GM12878 (cell line): ENCODE measurements at regions not wholly inside any gene's neighbourhood (a gene's known extent, or its start where the extent isn't known, plus 50 kb on each side); places are given as distances from the start of the nearest gene placed in this dataset.

ENCODE experiments used
- ATAC-seq: fragments of 200-7000 bp; cut with Tn5 transposase; 3 replicates; pipeline ENCODE4 v1.9.1; 2020; ENCODE audit warnings: mild to moderate bottlenecking, moderate library complexity
- BruUV-seq: library from RNA; stranded (reverse); fragments of 400-500 nt; replicated peaks from 2 replicates; lab custom pipeline; 2021; lab: Mats Ljungman, UMichigan
- CTCF ChIA-PET: fragments of 300-600 bp; sonication (Branson Sonifier 250); formaldehyde crosslinking; extraction: SDS; loops from one replicate; lab custom pipeline; 2021; ENCODE audit warnings: inconsistent platforms; lab: Yijun Ruan, JAX
- POLR2A ChIA-PET: fragments of 350-600 bp; formaldehyde crosslinking; extraction: SDS; loops from one replicate; lab custom pipeline; 2021; ENCODE audit warnings: inconsistent platforms; lab: Charles Lee
- RAD21 ChIA-PET: fragments of 300-600 bp; sonication (Branson Sonifier 250); formaldehyde crosslinking; loops from one replicate; lab custom pipeline; 2023; ENCODE audit warnings: antibody characterized with exemption; ENCODE audit not compliant: unreplicated experiment; lab: Charles Lee
- SMC1A ChIA-PET: fragments of 300-600 bp; sonication (Branson Sonifier 250); formaldehyde crosslinking; loops from one replicate; lab custom pipeline; 2023; ENCODE audit not compliant: unreplicated experiment, uncharacterized antibody; lab: Charles Lee
- DNase-seq: peaks from one replicate; pipeline ENCODE4 v3.0.0-alpha.2; 2011; ENCODE audit warnings: low read depth, low spot score
- FAIRE-seq: peaks from 3 replicates; lab custom pipeline; 2011; peaks lifted over from hg19 to GRCh38; lab: Jason Lieb, UNC
- H2AFZ ChIP-seq: 2 replicates; pipeline ENCODE4 v1.6.0; 2011; ENCODE audit warnings: low read depth, low read length, control low read depth; ENCODE audit not compliant: control insufficient read depth
- H3K27ac ChIP-seq: 2 replicates; pipeline ENCODE4 v1.5.1; 2011; ENCODE audit warnings: control low read depth; ENCODE audit not compliant: control insufficient read depth, insufficient read depth
- H3K27me3 ChIP-seq, 2 experiments: replicated peaks in 1 of 2; 2 replicates each; pipeline versions ENCODE4 v1.6.0 to v1.6.1; 2011; ENCODE audit warnings: low read length in 1 of 2; ENCODE audit not compliant: control insufficient read depth in 2 of 2, insufficient read depth in 2 of 2
- H3K36me3 ChIP-seq, 2 experiments: 2 replicates each; pipeline ENCODE4 v1.5.1; 2011; ENCODE audit warnings: low read length in 1 of 2; ENCODE audit not compliant: control insufficient read depth in 2 of 2, insufficient read depth in 2 of 2
- H3K4me1 ChIP-seq: 2 replicates; pipeline ENCODE4 v1.6.1; 2011; ENCODE audit warnings: mild to moderate bottlenecking, low read length, moderate library complexity, mixed read lengths; ENCODE audit not compliant: control insufficient read depth, insufficient read depth
- H3K4me2 ChIP-seq: 2 replicates; pipeline ENCODE4 v1.6.0; 2011; ENCODE audit warnings: control low read depth; ENCODE audit not compliant: control insufficient read depth, insufficient read depth
- H3K4me3 ChIP-seq: fragments of 200-600 bp; sonication (generic); 2 replicates; pipeline ENCODE4 v1.5.1; 2016
- H3K79me2 ChIP-seq: 2 replicates; pipeline ENCODE4 v1.6.0; 2011; ENCODE audit warnings: low read length; ENCODE audit not compliant: control insufficient read depth, insufficient read depth
- H3K9ac ChIP-seq: 2 replicates; pipeline ENCODE4 v1.8.0; 2011; ENCODE audit warnings: low read length, control low read depth, mixed read lengths; ENCODE audit not compliant: control insufficient read depth, insufficient read depth
- H3K9me3 ChIP-seq: replicated peaks from 3 replicates; pipeline ENCODE4 v1.5.1; 2011; ENCODE audit warnings: mild to moderate bottlenecking, low read length; ENCODE audit not compliant: control insufficient read depth, insufficient read depth
- H4K20me1 ChIP-seq: 2 replicates; pipeline ENCODE4 v1.6.0; 2011; ENCODE audit not compliant: control insufficient read depth, insufficient read depth
- ASH2L ChIP-seq: fragments of 300-600, 200-600 bp; sonication (generic); IDR thresholded peaks from 2 replicates; pipeline ENCODE4 v1.6.1; 2017; ENCODE audit warnings: low read depth, mild to moderate bottlenecking, borderline replicate concordance
- BCL3 ChIP-seq: IDR thresholded peaks from 2 replicates; pipeline ENCODE4 v1.6.1; 2011; ENCODE audit warnings: borderline replicate concordance, low read depth, mild to moderate bottlenecking, moderate library complexity, low read length; ENCODE audit not compliant: insufficient read depth, poor library complexity, severe bottlenecking
- BRCA1 ChIP-seq: IDR thresholded peaks from 2 replicates; pipeline ENCODE4 v1.6.1; 2011; ENCODE audit warnings: low read depth, low read length, improper control_type of control experiment
- CBFB ChIP-seq: IDR thresholded peaks from 2 replicates; pipeline ENCODE4 v1.6.1; 2016; ENCODE audit warnings: antibody characterized with exemption, low read depth
- CHD1 ChIP-seq: IDR thresholded peaks from 2 replicates; pipeline ENCODE4 v1.6.1; 2012; ENCODE audit warnings: low read depth, low read length, improper control_type of control experiment
- CHD4 ChIP-seq: fragments of 200-600 bp; sonication (generic); IDR thresholded peaks from 2 replicates; pipeline ENCODE4 v1.6.1; 2016; ENCODE audit warnings: mild to moderate bottlenecking
- CREM ChIP-seq: IDR thresholded peaks from 2 replicates; pipeline ENCODE4 v1.6.1; 2014; ENCODE audit warnings: antibody characterized with exemption, low read depth
- ELK1 ChIP-seq: IDR thresholded peaks from 2 replicates; pipeline ENCODE4 v1.6.1; 2012; ENCODE audit warnings: low read depth, low read length, improper control_type of control experiment
- NFYB ChIP-seq: IDR thresholded peaks from 2 replicates; pipeline ENCODE4 v1.6.1; 2011; ENCODE audit warnings: low read depth, mild to moderate bottlenecking, low read length, improper control_type of control experiment, moderate library complexity; ENCODE audit not compliant: insufficient read depth
- RCOR1 ChIP-seq: conservative IDR thresholded peaks from 2 replicates; pipeline ENCODE4 v1.6.1; 2012; ENCODE audit warnings: low read depth, low read length, improper control_type of control experiment
- RELB ChIP-seq: fragments of 450-650 bp; IDR thresholded peaks from 2 replicates; pipeline ENCODE4 v1.6.1; 2017; ENCODE audit warnings: low read depth, mild to moderate bottlenecking, moderate library complexity
- SIX5 ChIP-seq: IDR thresholded peaks from 2 replicates; pipeline ENCODE4 v1.6.1; 2011; ENCODE audit warnings: mild to moderate bottlenecking, low read depth, low read length, moderate library complexity; ENCODE audit not compliant: severe bottlenecking
- TARDBP ChIP-seq: IDR thresholded peaks from 2 replicates; pipeline ENCODE4 v1.6.1; 2016; ENCODE audit warnings: borderline replicate concordance
- WRNIP1 ChIP-seq: IDR thresholded peaks from 2 replicates; pipeline ENCODE4 v1.6.1; 2011; ENCODE audit warnings: low read depth, low read length, improper control_type of control experiment, borderline replicate concordance
- ZBTB11 ChIP-seq: fragments of 450-650 bp; formaldehyde crosslinking; IDR thresholded peaks from 2 replicates; pipeline ENCODE4 v1.5.0; 2022; ENCODE audit warnings: mild to moderate bottlenecking, missing genetic modification characterization
- ZZZ3 ChIP-seq: IDR thresholded peaks from 2 replicates; pipeline ENCODE4 v1.6.1; 2011; ENCODE audit warnings: low read depth; ENCODE audit not compliant: control insufficient read depth, insufficient read length
- WGBS: methylation state at CpG from one replicate; pipeline ENCODE4 v1.1.6; 2016; ENCODE audit warnings: low lambda C conversion rate; ENCODE audit not compliant: insufficient replicate concordance, insufficient coverage; ENCODE audit errors: missing lambda C conversion rate; 5-methylcytosine and 5-hydroxymethylcytosine counted together
- in situ Hi-C: fragments of 300-500 bp; cut with MboI; formaldehyde crosslinking; loops from 9 replicates; pipeline ENCODE4 v1.14.3; 2018; ENCODE audit warnings: mixed read lengths
- intact Hi-C: fragments of 100-400 bp; cut with micrococcal nuclease; formaldehyde crosslinking; loops from one replicate; pipeline ENCODE4 v1.14.2; 2022; ENCODE audit not compliant: unreplicated experiment

GRCh38 chr7:136050462-136050847, 73.3 kb upstream of the MTPN start (continued):
- TF ChIP-seq RELB: no peak
- TF ChIP-seq CREM: no peak
- no peak for TF ChIP-seq CHD4
- no peak for TF ChIP-seq WRNIP1
- no peak for TF ChIP-seq CBFB
- TF ChIP-seq NFYB: no peak

GRCh38 chr7:136049818-136050461, 72.8 kb upstream of the MTPN start:
- in situ Hi-C loops (no loop called here), intact Hi-C loops (no loop called here)
- H3K27me3 ChIP-seq: no peaks in the 10 kb centered on the region
- H3K27ac ChIP-seq: no peak overlapping the region
- ChIA-PET SMC1A (no interaction called here), POLR2A (no interaction called here), CTCF (no interaction called here), RAD21 (no interaction called here)
- no peaks in the 10 kb centered on the region; the same call in 2 of the 3 replicates for H3K9me3 ChIP-seq
- no peaks in the 10 kb centered on the region for H3K4me1 ChIP-seq
- no peak for TF ChIP-seq CHD1
- TF ChIP-seq BCL3: no peak
- no peak for TF ChIP-seq ZBTB11 (CRISPR knock-in tag)
- no peak for TF ChIP-seq TARDBP
- TF ChIP-seq ASH2L: no peak
- TF ChIP-seq ZZZ3: no peak
- no peak for TF ChIP-seq SIX5
- no peak for TF ChIP-seq RCOR1
- no peak for TF ChIP-seq BRCA1
- TF ChIP-seq CHD4: no peak
- no peak for TF ChIP-seq ELK1
- 30% methylated on average over 6 of the region's 6 CpGs for WGBS
- H3K9ac ChIP-seq: no peak overlapping the region
- H3K79me2 ChIP-seq: no peaks in the 10 kb centered on the region
- H4K20me1 ChIP-seq: no peaks in the 10 kb centered on the region
- no peak overlapping the region for H2AFZ ChIP-seq
- no peak overlapping the region for H3K4me3 ChIP-seq
- FAIRE-seq (no peak), DNase-seq (no peak), ATAC-seq (no peak)
- H3K4me2 ChIP-seq: no peak overlapping the region
- BruUV-seq: no TSS peak
- H3K36me3 ChIP-seq: no peaks in the 10 kb centered on the region
